ENCODE measurements at regions not wholly inside any gene's neighbourhood (a gene's known extent, or its start where the extent isn't known, plus 50 kb on each side); places are given as distances from the start of the nearest gene placed in this dataset.

DNA sequence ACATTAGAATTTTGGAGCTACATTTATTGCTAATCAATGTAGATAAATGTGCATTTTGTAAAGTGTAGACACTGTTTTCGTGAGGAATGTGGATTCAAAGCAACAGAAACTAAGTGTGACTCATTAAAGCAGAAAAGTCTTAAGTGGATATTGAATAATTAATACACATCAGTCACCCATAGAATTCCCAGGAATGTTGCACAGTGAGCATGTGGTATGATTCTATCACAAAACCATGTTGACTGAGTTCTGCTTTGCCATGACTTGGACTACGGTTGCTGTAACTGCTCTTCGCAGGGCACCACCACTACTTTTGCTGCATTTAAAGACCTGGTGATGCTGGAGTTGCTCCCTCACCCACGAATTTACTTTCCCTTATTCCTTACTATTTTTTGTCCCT, 471.8 kb downstream of the KCNT2 start:
- Mint-ChIP-seq H3K36me3 (ENCODE audit: unreplicated experiment) (no peaks in the 10 kb centered on the region), H3K27ac (ENCODE audit: unreplicated experiment) (no peak overlapping the region), H3K9me3 (ENCODE audit: unreplicated experiment) (peaks cover 1% of the 10 kb centered on the region), H3K4me1 (ENCODE audit: low read depth, unreplicated experiment) (no peaks in the 10 kb centered on the region), H3K27me3 (ENCODE audit: unreplicated experiment) (no peaks in the 10 kb centered on the region), H3K4me3 (ENCODE audit: unreplicated experiment) (no peak overlapping the region)
- TF ChIP-seq CTCF (IDR thresholded peaks at IDR 0.05; ENCODE audit: partially characterized antibody, unreplicated experiment) = no peak
- DNase-seq = no peak

- Mint-ChIP-seq H3K4me3 (ENCODE audit: unreplicated experiment) (no peak overlapping the region), H3K36me3 (ENCODE audit: unreplicated experiment) (no peaks in the 10 kb centered on the region), H3K9me3 (ENCODE audit: unreplicated experiment) (no peaks in the 10 kb centered on the region), H3K4me1 (ENCODE audit: low read depth, unreplicated experiment) (no peaks in the 10 kb centered on the region), H3K27me3 (ENCODE audit: unreplicated experiment) (no peaks in the 10 kb centered on the region), H3K27ac (ENCODE audit: unreplicated experiment) (no peak overlapping the region)
- no peak for TF ChIP-seq CTCF (IDR thresholded peaks at IDR 0.05; ENCODE audit: partially characterized antibody, unreplicated experiment)
- DNase-seq = no peak
Observed at GRCh38 chr1:196131691-196132090, 476.5 kb downstream of the KCNT2 start.

GRCh38 chr1:196128835-196129234, 479.4 kb downstream of the KCNT2 start:
- no peaks in the 10 kb centered on the region for H3K4me1 Mint-ChIP-seq (ENCODE audit: low read depth, unreplicated experiment)
- no peak for TF ChIP-seq CTCF (IDR thresholded peaks at IDR 0.05; ENCODE audit: partially characterized antibody, unreplicated experiment)
- H3K9me3 Mint-ChIP-seq (ENCODE audit: unreplicated experiment) = no peaks in the 10 kb centered on the region
- H3K27me3 Mint-ChIP-seq (ENCODE audit: unreplicated experiment) = no peaks in the 10 kb centered on the region
- no peak overlapping the region for H3K27ac Mint-ChIP-seq (ENCODE audit: unreplicated experiment)
- H3K4me3 Mint-ChIP-seq (ENCODE audit: unreplicated experiment) = no peak overlapping the region
- no peaks in the 10 kb centered on the region for H3K36me3 Mint-ChIP-seq (ENCODE audit: unreplicated experiment)
- no peak for DNase-seq

- peak overlapping the region; percentile 12 for H3K27ac Mint-ChIP-seq (ENCODE audit: unreplicated experiment)
- H3K9me3 Mint-ChIP-seq (ENCODE audit: unreplicated experiment) = no peaks in the 10 kb centered on the region
Observed at GRCh38 chr1:196121181-196121580, 487.1 kb downstream of the KCNT2 start.

DNA sequence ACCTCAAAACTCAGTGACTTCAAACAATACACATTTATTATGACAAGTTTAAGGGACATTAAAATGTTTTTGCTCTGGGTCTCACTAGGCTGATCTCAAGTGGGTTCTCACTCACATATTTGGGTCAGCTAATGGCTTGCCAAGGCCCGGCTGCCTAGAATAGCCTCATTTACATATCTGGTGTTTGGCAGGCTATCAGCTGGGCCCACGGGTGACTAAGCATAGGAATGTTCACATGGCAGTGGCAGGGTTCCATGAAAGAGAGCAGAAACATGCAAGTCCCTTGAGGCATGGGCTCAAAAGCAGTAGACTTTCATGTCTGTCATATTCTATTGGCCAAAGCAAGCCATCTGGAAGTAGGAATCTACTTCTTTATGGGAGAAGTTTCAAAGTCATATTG, 492.6 kb downstream of the KCNT2 start:
- no peak overlapping the region for H3K4me3 Mint-ChIP-seq (ENCODE audit: unreplicated experiment)
- H3K27ac Mint-ChIP-seq (ENCODE audit: unreplicated experiment) = no peak overlapping the region
- H3K27me3 Mint-ChIP-seq (ENCODE audit: unreplicated experiment) = no peaks in the 10 kb centered on the region
- peaks cover 4% of the 10 kb centered on the region for H3K4me1 Mint-ChIP-seq (ENCODE audit: low read depth, unreplicated experiment)
- TF ChIP-seq CTCF (IDR thresholded peaks at IDR 0.05; ENCODE audit: partially characterized antibody, unreplicated experiment) = no peak
- H3K9me3 Mint-ChIP-seq (ENCODE audit: unreplicated experiment) = no peaks in the 10 kb centered on the region
- H3K36me3 Mint-ChIP-seq (ENCODE audit: unreplicated experiment) = no peaks in the 10 kb centered on the region
- DNase-seq = no peak

More at GRCh38 chr1:196121181-196121580, 487.1 kb downstream of the KCNT2 start:
- Mint-ChIP-seq H3K36me3 (ENCODE audit: unreplicated experiment) (no peaks in the 10 kb centered on the region), H3K27me3 (ENCODE audit: unreplicated experiment) (no peaks in the 10 kb centered on the region), H3K4me3 (ENCODE audit: unreplicated experiment) (no peak overlapping the region), H3K4me1 (ENCODE audit: low read depth, unreplicated experiment) (peaks cover 9% of the 10 kb centered on the region)
- no peak for DNase-seq
- no peak for TF ChIP-seq CTCF (IDR thresholded peaks at IDR 0.05; ENCODE audit: partially characterized antibody, unreplicated experiment)
